ENCODE measurements at regions not wholly inside any gene's neighbourhood (a gene's known extent, or its start where the extent isn't known, plus 50 kb on each side); places are given as distances from the start of the nearest gene placed in this dataset.

- Mint-ChIP-seq H3K4me3 (no peak overlapping the region), H3K9me3 (no peaks in the 10 kb centered on the region), H3K36me3 (ENCODE audit: low read depth) (no peaks in the 10 kb centered on the region), H3K27ac (no peak overlapping the region), H3K27me3 (ENCODE audit: low read depth, poor library complexity) (peaks cover 33% of the 10 kb centered on the region), H3K4me1 (peaks cover 20% of the 10 kb centered on the region)
- no peak for DNase-seq
- TF ChIP-seq, protein P1, sequence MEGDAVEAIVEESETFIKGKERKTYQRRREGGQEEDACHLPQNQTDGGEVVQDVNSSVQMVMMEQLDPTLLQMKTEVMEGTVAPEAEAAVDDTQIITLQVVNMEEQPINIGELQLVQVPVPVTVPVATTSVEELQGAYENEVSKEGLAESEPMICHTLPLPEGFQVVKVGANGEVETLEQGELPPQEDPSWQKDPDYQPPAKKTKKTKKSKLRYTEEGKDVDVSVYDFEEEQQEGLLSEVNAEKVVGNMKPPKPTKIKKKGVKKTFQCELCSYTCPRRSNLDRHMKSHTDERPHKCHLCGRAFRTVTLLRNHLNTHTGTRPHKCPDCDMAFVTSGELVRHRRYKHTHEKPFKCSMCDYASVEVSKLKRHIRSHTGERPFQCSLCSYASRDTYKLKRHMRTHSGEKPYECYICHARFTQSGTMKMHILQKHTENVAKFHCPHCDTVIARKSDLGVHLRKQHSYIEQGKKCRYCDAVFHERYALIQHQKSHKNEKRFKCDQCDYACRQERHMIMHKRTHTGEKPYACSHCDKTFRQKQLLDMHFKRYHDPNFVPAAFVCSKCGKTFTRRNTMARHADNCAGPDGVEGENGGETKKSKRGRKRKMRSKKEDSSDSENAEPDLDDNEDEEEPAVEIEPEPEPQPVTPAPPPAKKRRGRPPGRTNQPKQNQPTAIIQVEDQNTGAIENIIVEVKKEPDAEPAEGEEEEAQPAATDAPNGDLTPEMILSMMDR (IDR thresholded peaks at IDR 0.05), result no peak
These were observed 301.3 kb upstream of the SKOR2 start for GRCh38 chr18:47552783-47553182.

DNA sequence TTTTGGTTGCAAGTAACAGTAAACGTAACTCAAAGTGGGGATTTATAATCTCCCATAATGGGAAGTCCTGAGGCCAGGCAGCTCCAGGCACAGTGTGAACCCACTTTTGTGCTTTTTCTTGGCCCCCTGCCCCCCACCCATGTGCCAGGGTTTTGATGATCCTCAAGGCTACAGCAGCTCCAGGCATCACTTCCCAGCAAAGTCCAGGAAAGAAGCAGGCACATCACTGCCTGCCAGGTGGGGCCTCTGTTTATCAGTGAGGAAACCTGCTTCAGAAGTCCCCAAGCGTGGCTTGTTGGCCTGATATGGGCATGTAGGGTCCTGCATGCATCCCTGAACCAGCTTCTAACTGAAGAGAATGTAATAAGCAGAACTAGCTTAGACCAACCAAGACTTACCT lies 299.2 kb upstream of the SKOR2 start:
- no peak for DNase-seq
- Mint-ChIP-seq H3K27ac (no peak overlapping the region), H3K4me3 (no peak overlapping the region), H3K36me3 (ENCODE audit: low read depth) (no peaks in the 10 kb centered on the region), H3K4me1 (peaks cover 3% of the 10 kb centered on the region), H3K27me3 (ENCODE audit: low read depth, poor library complexity) (peaks cover 41% of the 10 kb centered on the region), H3K9me3 (peaks cover 3% of the 10 kb centered on the region)
- TF ChIP-seq, protein P1 (IDR thresholded peaks at IDR 0.05), result no peak

GRCh38 chr18:47549021-47549540 lies 297.6 kb upstream of the SKOR2 start:
- H3K4me3 Mint-ChIP-seq, result no peak overlapping the region
- TF ChIP-seq, protein P1 (IDR thresholded peaks at IDR 0.05), result no peak
- peaks cover 3% of the 10 kb centered on the region for H3K9me3 Mint-ChIP-seq
- no peaks in the 10 kb centered on the region for H3K36me3 Mint-ChIP-seq (ENCODE audit: low read depth)
- H3K4me1 Mint-ChIP-seq, result no peaks in the 10 kb centered on the region
- no peak overlapping the region for H3K27ac Mint-ChIP-seq
- peaks cover 51% of the 10 kb centered on the region for H3K27me3 Mint-ChIP-seq (ENCODE audit: low read depth, poor library complexity)
- DNase-seq, result no peak

GRCh38 chr18:47547539-47548202 lies 296.2 kb upstream of the SKOR2 start:
- Mint-ChIP-seq H3K4me1 (no peaks in the 10 kb centered on the region), H3K4me3 (no peak overlapping the region), H3K36me3 (ENCODE audit: low read depth) (no peaks in the 10 kb centered on the region), H3K9me3 (peaks cover 3% of the 10 kb centered on the region), H3K27ac (no peak overlapping the region), H3K27me3 (ENCODE audit: low read depth, poor library complexity) (peaks cover 60% of the 10 kb centered on the region)
- DNase-seq, result no peak
- TF ChIP-seq, protein P1 (IDR thresholded peaks at IDR 0.05), result no peak

- peaks cover 67% of the 10 kb centered on the region for H3K27me3 Mint-ChIP-seq (ENCODE audit: low read depth, poor library complexity)
- DNase-seq, result no peak
- H3K4me1 Mint-ChIP-seq, result no peaks in the 10 kb centered on the region
- no peak overlapping the region for H3K4me3 Mint-ChIP-seq
- H3K36me3 Mint-ChIP-seq (ENCODE audit: low read depth), result no peaks in the 10 kb centered on the region
- H3K27ac Mint-ChIP-seq, result no peak overlapping the region
- H3K9me3 Mint-ChIP-seq, result peaks cover 3% of the 10 kb centered on the region
- TF ChIP-seq, protein P1 (IDR thresholded peaks at IDR 0.05), result no peak
These were observed 294.2 kb upstream of the SKOR2 start for GRCh38 chr18:47545613-47546012.

DNA sequence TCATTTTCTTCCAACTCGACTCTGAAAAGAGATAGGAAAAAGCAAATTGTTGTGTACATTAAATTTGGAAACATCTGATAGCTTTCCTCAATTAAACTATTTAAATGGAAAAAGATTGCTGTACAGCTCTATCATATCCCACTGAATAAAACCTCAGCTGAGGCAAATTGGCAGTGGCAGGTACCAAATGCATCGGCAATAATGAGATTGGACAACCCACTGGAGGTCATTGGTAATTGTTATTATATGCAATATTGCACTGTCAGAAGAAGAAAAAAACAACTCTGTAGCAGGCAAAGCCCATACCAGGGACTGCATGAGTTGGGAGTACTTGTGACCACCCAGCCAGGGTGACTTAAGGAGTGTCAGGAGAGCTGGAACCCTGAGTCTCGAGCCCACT lies 291.6 kb upstream of the SKOR2 start:
- Mint-ChIP-seq H3K9me3 (peaks cover 3% of the 10 kb centered on the region), H3K27ac (no peak overlapping the region), H3K36me3 (ENCODE audit: low read depth) (no peaks in the 10 kb centered on the region), H3K27me3 (ENCODE audit: low read depth, poor library complexity) (peaks cover 80% of the 10 kb centered on the region), H3K4me3 (no peak overlapping the region), H3K4me1 (no peaks in the 10 kb centered on the region)
- TF ChIP-seq, protein P1 (IDR thresholded peaks at IDR 0.05), result no peak
- no peak for DNase-seq
